ENCODE measurements at regions not wholly inside any gene's neighbourhood (a gene's known extent, or its start where the extent isn't known, plus 50 kb on each side); places are given as distances from the start of the nearest gene placed in this dataset.

DNA sequence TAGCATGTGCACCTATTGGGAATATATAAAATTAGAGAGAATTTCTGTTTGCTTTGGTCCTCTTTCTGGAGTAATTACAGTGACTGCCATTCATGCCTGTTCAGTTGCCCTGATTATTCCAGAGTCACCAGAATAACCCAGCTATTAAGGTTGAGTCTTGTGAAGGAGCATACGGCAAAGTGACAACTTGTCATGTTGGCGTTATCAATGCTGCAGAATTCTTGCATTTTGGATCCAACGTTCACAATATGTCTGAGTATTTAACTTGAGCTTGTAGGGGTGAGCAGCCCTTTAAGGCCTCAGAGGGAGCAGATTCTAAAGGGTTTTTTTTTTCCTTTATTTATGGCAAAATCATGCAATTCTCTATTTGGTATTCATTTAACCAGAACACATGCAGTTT lies 419.4 kb upstream of the MGMT start:
- TF ChIP-seq POLR2A (IDR thresholded peaks at IDR 0.05) = no peak
- TF ChIP-seq, protein P1, sequence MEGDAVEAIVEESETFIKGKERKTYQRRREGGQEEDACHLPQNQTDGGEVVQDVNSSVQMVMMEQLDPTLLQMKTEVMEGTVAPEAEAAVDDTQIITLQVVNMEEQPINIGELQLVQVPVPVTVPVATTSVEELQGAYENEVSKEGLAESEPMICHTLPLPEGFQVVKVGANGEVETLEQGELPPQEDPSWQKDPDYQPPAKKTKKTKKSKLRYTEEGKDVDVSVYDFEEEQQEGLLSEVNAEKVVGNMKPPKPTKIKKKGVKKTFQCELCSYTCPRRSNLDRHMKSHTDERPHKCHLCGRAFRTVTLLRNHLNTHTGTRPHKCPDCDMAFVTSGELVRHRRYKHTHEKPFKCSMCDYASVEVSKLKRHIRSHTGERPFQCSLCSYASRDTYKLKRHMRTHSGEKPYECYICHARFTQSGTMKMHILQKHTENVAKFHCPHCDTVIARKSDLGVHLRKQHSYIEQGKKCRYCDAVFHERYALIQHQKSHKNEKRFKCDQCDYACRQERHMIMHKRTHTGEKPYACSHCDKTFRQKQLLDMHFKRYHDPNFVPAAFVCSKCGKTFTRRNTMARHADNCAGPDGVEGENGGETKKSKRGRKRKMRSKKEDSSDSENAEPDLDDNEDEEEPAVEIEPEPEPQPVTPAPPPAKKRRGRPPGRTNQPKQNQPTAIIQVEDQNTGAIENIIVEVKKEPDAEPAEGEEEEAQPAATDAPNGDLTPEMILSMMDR (IDR thresholded peaks at IDR 0.05) = no peak

All from lower leg skin (tissue), 3 donors.